Lower lobe of right lung (tissue), 2 donors: ENCODE measurements at regions not wholly inside any gene's neighbourhood (a gene's known extent, or its start where the extent isn't known, plus 50 kb on each side); places are given as distances from the start of the nearest gene placed in this dataset.

Experiments
- ATAC-seq, 2 donors: fragments of 200-7000 bp; cut with Tn5 transposase; one replicate each; pipeline ENCODE4 v1.9.1; 2020 to 2022; ENCODE audit warnings: mild to moderate bottlenecking in 2 of 2, moderate library complexity in 2 of 2
- DNase-seq: peaks from one replicate; pipeline ENCODE4 v3.0.0-alpha.2; 2020
- H3K27ac ChIP-seq: fragments of 200-600 bp; one replicate; pipeline ENCODE4 v1.8.0; 2022
- H3K27me3 ChIP-seq: fragments of 200-600 bp; one replicate; pipeline ENCODE4 v1.8.0; 2022; ENCODE audit warnings: low read depth
- H3K36me3 ChIP-seq: fragments of 200-600 bp; one replicate; pipeline ENCODE4 v1.8.0; 2022; ENCODE audit warnings: mild to moderate bottlenecking
- H3K4me1 ChIP-seq: fragments of 200-600 bp; one replicate; pipeline ENCODE4 v1.8.0; 2022
- H3K4me3 ChIP-seq: fragments of 200-600 bp; one replicate; pipeline ENCODE4 v1.8.0; 2022; ENCODE audit warnings: mild to moderate bottlenecking
- H3K9me3 ChIP-seq: fragments of 200-600 bp; one replicate; pipeline ENCODE4 v1.8.0; 2022
- CTCF ChIP-seq: fragments of 200-600 bp; IDR thresholded peaks from one replicate; pipeline ENCODE4 v1.8.0; 2022; ENCODE audit warnings: antibody characterized with exemption, mild to moderate bottlenecking
- intact Hi-C: fragments of 100-400 bp; cut with DNase I; formaldehyde crosslinking; loops from one replicate; pipeline ENCODE4 v1.11.0; 2022
- donor health status: DM: no; HTN: yes; CAD: no; lungs with severe emphysema.

- TF ChIP-seq CTCF, result no peak
These were observed 233.2 kb downstream of the KLF13 start for GRCh38 chr15:31559786-31560185.

GRCh38 chr15:31560643-31561042 lies 234.0 kb downstream of the KLF13 start:
- no peak for ATAC-seq
- H3K9me3 ChIP-seq, result no peaks in the 10 kb centered on the region
- no peak overlapping the region for H3K4me3 ChIP-seq
- intact Hi-C loops, result no loop called here
- DNase-seq, result no peak
- no peaks in the 10 kb centered on the region for H3K36me3 ChIP-seq
- H3K27me3 ChIP-seq, result no peaks in the 10 kb centered on the region
- no peak for TF ChIP-seq CTCF
- peaks cover under 1% of the 10 kb centered on the region for H3K4me1 ChIP-seq
- H3K27ac ChIP-seq, result no peak overlapping the region

More at GRCh38 chr15:31559786-31560185, 233.2 kb downstream of the KLF13 start:
- Histone ChIP-seq H3K4me3 (no peak overlapping the region), H3K4me1 (peaks cover 4% of the 10 kb centered on the region), H3K27me3 (no peaks in the 10 kb centered on the region), H3K27ac (no peak overlapping the region), H3K36me3 (no peaks in the 10 kb centered on the region), H3K9me3 (no peaks in the 10 kb centered on the region)
- ATAC-seq, result no peak
- no peak for DNase-seq
- intact Hi-C loops, result no loop called here

- Histone ChIP-seq H3K4me3 (no peak overlapping the region), H3K4me1 (no peaks in the 10 kb centered on the region)
These were observed 234.5 kb downstream of the KLF13 start for GRCh38 chr15:31561156-31561555.

GRCh38 chr15:31563001-31563400 lies 236.4 kb downstream of the KLF13 start:
- H3K4me3 ChIP-seq, result no peak overlapping the region
- intact Hi-C loops, result no loop called here
- no peak for DNase-seq
- no peaks in the 10 kb centered on the region for H3K36me3 ChIP-seq
- TF ChIP-seq CTCF, result no peak
- no peaks in the 10 kb centered on the region for H3K4me1 ChIP-seq
- no peak for ATAC-seq
- H3K9me3 ChIP-seq, result no peaks in the 10 kb centered on the region
- H3K27ac ChIP-seq, result no peak overlapping the region
- H3K27me3 ChIP-seq, result no peaks in the 10 kb centered on the region

More at GRCh38 chr15:31561156-31561555, 234.5 kb downstream of the KLF13 start:
- Histone ChIP-seq H3K27me3 (no peaks in the 10 kb centered on the region), H3K36me3 (no peaks in the 10 kb centered on the region), H3K27ac (no peak overlapping the region), H3K9me3 (no peaks in the 10 kb centered on the region)
- intact Hi-C loops, result no loop called here
- TF ChIP-seq CTCF, result no peak
- DNase-seq (no peak), ATAC-seq (no peak)

GRCh38 chr15:31563421-31563820 lies 236.8 kb downstream of the KLF13 start:
- Histone ChIP-seq H3K27me3 (no peaks in the 10 kb centered on the region), H3K4me3 (no peak overlapping the region), H3K27ac (no peak overlapping the region), H3K4me1 (no peaks in the 10 kb centered on the region), H3K36me3 (no peaks in the 10 kb centered on the region), H3K9me3 (no peaks in the 10 kb centered on the region)
- TF ChIP-seq CTCF, result no peak
- no peak for DNase-seq
- no peak for ATAC-seq
- intact Hi-C loops, result no loop called here

GRCh38 chr15:31567861-31568260 lies 241.2 kb downstream of the KLF13 start:
- DNase-seq (no peak), ATAC-seq (no peak)
- Histone ChIP-seq H3K36me3 (no peaks in the 10 kb centered on the region), H3K27me3 (no peaks in the 10 kb centered on the region), H3K4me3 (no peak overlapping the region), H3K4me1 (no peaks in the 10 kb centered on the region), H3K27ac (no peak overlapping the region), H3K9me3 (no peaks in the 10 kb centered on the region)
- intact Hi-C loops, result no loop called here
- TF ChIP-seq CTCF, result no peak
